H9 (cell line): ENCODE measurements at regions not wholly inside any gene's neighbourhood (a gene's known extent, or its start where the extent isn't known, plus 50 kb on each side); places are given as distances from the start of the nearest gene placed in this dataset.

ENCODE experiments used
- DNase-seq: peaks from one replicate; pipeline ENCODE4 v3.0.0-alpha.2; 2017
- H2AFZ ChIP-seq: one replicate; pipeline ENCODE4 v1.6.1; 2013; ENCODE audit warnings: mild to moderate bottlenecking, low read length, control low read depth, moderate library complexity
- H2AK5ac ChIP-seq: 2 replicates; pipeline ENCODE4 v1.6.1; 2013; ENCODE audit warnings: low read length, control low read depth, mixed read lengths; ENCODE audit not compliant: insufficient read length
- H2BK120ac ChIP-seq: one replicate; pipeline ENCODE4 v1.6.1; 2013; ENCODE audit warnings: low read depth, mild to moderate bottlenecking, low read length, control low read depth, inconsistent platforms; ENCODE audit not compliant: poor library complexity, severe bottlenecking
- H2BK12ac ChIP-seq: 2 replicates; pipeline ENCODE4 v1.6.1; 2013; ENCODE audit warnings: low read length, control low read depth, mixed read lengths, low read depth; ENCODE audit not compliant: insufficient read length
- H2BK15ac ChIP-seq: 2 replicates; pipeline ENCODE4 v1.6.1; 2013; ENCODE audit warnings: low read depth, low read length, control low read depth
- H2BK20ac ChIP-seq: one replicate; pipeline ENCODE4 v1.6.1; 2013; ENCODE audit warnings: low read depth, mild to moderate bottlenecking, low read length, control low read depth, inconsistent platforms; ENCODE audit not compliant: poor library complexity, severe bottlenecking
- H2BK5ac ChIP-seq: 2 replicates; pipeline ENCODE4 v1.6.1; 2013; ENCODE audit warnings: low read length, control low read depth, mixed read lengths; ENCODE audit not compliant: insufficient read length
- H3K14ac ChIP-seq: 2 replicates; pipeline ENCODE4 v1.6.1; 2013; ENCODE audit warnings: low read length, control low read depth; ENCODE audit not compliant: insufficient read depth
- H3K18ac ChIP-seq: 2 replicates; pipeline ENCODE4 v1.6.1; 2013; ENCODE audit warnings: low read depth, mild to moderate bottlenecking, mixed read lengths, low read length, control low read depth; ENCODE audit not compliant: insufficient read length
- H3K23ac ChIP-seq: 2 replicates; pipeline ENCODE4 v1.6.1; 2013; ENCODE audit warnings: low read length, control low read depth, mixed read lengths, low read depth; ENCODE audit not compliant: insufficient read length
- H3K23me2 ChIP-seq: 2 replicates; pipeline ENCODE4 v1.6.1; 2013; ENCODE audit warnings: low read depth, mild to moderate bottlenecking, mixed read lengths, low read length, control low read depth; ENCODE audit not compliant: insufficient read length, poor library complexity, severe bottlenecking
- H3K27ac ChIP-seq: 2 replicates; pipeline ENCODE4 v1.5.1; 2013; ENCODE audit warnings: low read length, control low read depth, mixed read lengths, low read depth; ENCODE audit not compliant: insufficient read length
- H3K27me3 ChIP-seq: 2 replicates; pipeline ENCODE4 v1.6.1; 2013; ENCODE audit warnings: low read length, control low read depth, inconsistent platforms; ENCODE audit not compliant: insufficient read depth
- H3K4ac ChIP-seq: 2 replicates; pipeline ENCODE4 v1.6.1; 2013; ENCODE audit warnings: low read depth, mild to moderate bottlenecking, control low read depth, inconsistent platforms, low read length, moderate library complexity
- H3K4me1 ChIP-seq: 2 replicates; pipeline ENCODE4 v1.6.1; 2013; ENCODE audit warnings: low read length, control low read depth, inconsistent platforms; ENCODE audit not compliant: insufficient read depth
- H3K4me2 ChIP-seq: 2 replicates; pipeline ENCODE4 v1.6.1; 2013; ENCODE audit warnings: low read length, control low read depth, mixed read lengths; ENCODE audit not compliant: insufficient read length, insufficient read depth
- H3K56ac ChIP-seq: 2 replicates; pipeline ENCODE4 v1.6.1; 2013; ENCODE audit warnings: low read depth, mild to moderate bottlenecking, mixed read lengths, low read length, control low read depth; ENCODE audit not compliant: insufficient read length
- H3K79me1 ChIP-seq: 2 replicates; pipeline ENCODE4 v1.6.1; 2013; ENCODE audit warnings: low read depth, mild to moderate bottlenecking, moderate library complexity, low read length, control low read depth, inconsistent platforms; ENCODE audit not compliant: insufficient read depth, poor library complexity, severe bottlenecking
- H3K79me2 ChIP-seq: 2 replicates; pipeline ENCODE4 v1.6.1; 2013; ENCODE audit warnings: low read length, control low read depth, inconsistent platforms; ENCODE audit not compliant: insufficient read depth
- H3K9ac ChIP-seq: 2 replicates; pipeline ENCODE4 v1.6.1; 2013; ENCODE audit warnings: low read length, control low read depth, mixed read lengths; ENCODE audit not compliant: insufficient read length; ENCODE audit errors: extremely low read depth
- H3K9me3 ChIP-seq: one replicate; pipeline ENCODE4 v1.6.1; 2013; ENCODE audit warnings: low read depth, low read length, inconsistent platforms; ENCODE audit not compliant: control insufficient read depth
- H3T11ph ChIP-seq: one replicate; pipeline ENCODE4 v1.6.1; 2013; ENCODE audit warnings: mild to moderate bottlenecking, low read length, control low read depth, inconsistent platforms
- H4K20me1 ChIP-seq: one replicate; pipeline ENCODE4 v1.6.1; 2013; ENCODE audit not compliant: control insufficient read depth, insufficient read length, insufficient read depth
- H4K5ac ChIP-seq: 2 replicates; pipeline ENCODE4 v1.6.1; 2013; ENCODE audit warnings: low read depth, mild to moderate bottlenecking, mixed read lengths, low read length, control low read depth; ENCODE audit not compliant: insufficient read length
- H4K8ac ChIP-seq: replicated peaks from 2 replicates; pipeline ENCODE4 v1.6.1; 2013; ENCODE audit warnings: low read length, control low read depth, mixed read lengths, low read depth; ENCODE audit not compliant: insufficient read length
- H4K91ac ChIP-seq: 2 replicates; pipeline ENCODE4 v1.6.1; 2013; ENCODE audit warnings: low read depth, mild to moderate bottlenecking, moderate library complexity, mixed read lengths, low read length, control low read depth; ENCODE audit not compliant: insufficient read length
- H3K27ac Mint-ChIP-seq, 3 experiments: 2 replicates in 2 of 3; 3 replicates in 1 of 3; pipeline ENCODE4 v1.8.0; 2020 to 2021; ENCODE audit warnings: mixed read lengths in 3 of 3, mild to moderate bottlenecking in 1 of 3, moderate library complexity in 1 of 3
- H3K27me3 Mint-ChIP-seq: 2 replicates; pipeline ENCODE4 v1.8.0; 2021; ENCODE audit warnings: low read depth, mild to moderate bottlenecking, moderate library complexity, mixed read lengths
- H3K36me3 Mint-ChIP-seq, 3 experiments: 2 replicates in 2 of 3; 3 replicates in 1 of 3; pipeline ENCODE4 v1.8.0; 2020 to 2021; ENCODE audit warnings: low read depth in 3 of 3, mixed read lengths in 3 of 3; ENCODE audit not compliant: insufficient read depth in 1 of 3
- H3K4me1 Mint-ChIP-seq, 2 experiments: 2 replicates each; pipeline ENCODE4 v1.8.0; 2020; ENCODE audit warnings: mixed read lengths in 2 of 2
- H3K4me3 Mint-ChIP-seq, 2 experiments: 2 replicates in 1 of 2; 3 replicates in 1 of 2; pipeline ENCODE4 v1.8.0; 2020 to 2021; ENCODE audit warnings: mild to moderate bottlenecking in 2 of 2, mixed read lengths in 2 of 2, moderate library complexity in 1 of 2
- H3K9me3 Mint-ChIP-seq, 2 experiments: 2 replicates in 1 of 2; 3 replicates in 1 of 2; pipeline ENCODE4 v1.8.0; 2020; ENCODE audit warnings: mild to moderate bottlenecking in 2 of 2, mixed read lengths in 2 of 2, moderate library complexity in 1 of 2
- CTCF ChIP-seq: fragments of 200-600 bp; sonication (generic); conservative IDR thresholded peaks from 3 replicates; pipeline ENCODE4 v1.8.0; 2021; ENCODE audit warnings: antibody characterized with exemption, mild to moderate bottlenecking

- H2BK120ac ChIP-seq = no peak overlapping the region
- H3K79me2 ChIP-seq = no peaks in the 10 kb centered on the region
- H3K23me2 ChIP-seq = no peaks in the 10 kb centered on the region
- H3K9ac ChIP-seq = no peak overlapping the region
- no peak overlapping the region for H3K27ac ChIP-seq
- no peak overlapping the region for H3K4me3 Mint-ChIP-seq
- H3K18ac ChIP-seq = no peak overlapping the region
- no peak overlapping the region for H3T11ph ChIP-seq
- H3K79me1 ChIP-seq = no peaks in the 10 kb centered on the region
- no peaks in the 10 kb centered on the region for H3K36me3 Mint-ChIP-seq
- H4K8ac ChIP-seq = no peak overlapping the region
- H3K4ac ChIP-seq = no peak overlapping the region
- no peaks in the 10 kb centered on the region for H3K9me3 Mint-ChIP-seq
- H2AK5ac ChIP-seq = no peak overlapping the region
- no peak overlapping the region for H2BK12ac ChIP-seq
- no peaks in the 10 kb centered on the region for H3K27me3 Mint-ChIP-seq
- H3K27ac Mint-ChIP-seq = no peak overlapping the region
- H3K27me3 ChIP-seq = no peaks in the 10 kb centered on the region
- no peak overlapping the region for H3K14ac ChIP-seq
- no peak overlapping the region for H2BK15ac ChIP-seq
- no peak overlapping the region for H2BK5ac ChIP-seq
- H3K9me3 ChIP-seq = no peaks in the 10 kb centered on the region
- H4K91ac ChIP-seq = no peak overlapping the region
- no peak overlapping the region for H3K4me2 ChIP-seq
- H3K4me1 Mint-ChIP-seq = 0 out of 4 replicates have a peak, but pooled peaks cover 0 to 2% of the 10 kb centered on the region in 2 experiments
- TF ChIP-seq CTCF = no peak
- H4K20me1 ChIP-seq = no peaks in the 10 kb centered on the region
- H4K5ac ChIP-seq = no peak overlapping the region
- no peak overlapping the region for H2BK20ac ChIP-seq
- H3K4me1 ChIP-seq = no peaks in the 10 kb centered on the region
- H3K23ac ChIP-seq = no peak overlapping the region
- no peak for DNase-seq
- no peak overlapping the region for H3K56ac ChIP-seq
- H2AFZ ChIP-seq = no peak overlapping the region
These were observed 491.5 kb downstream of the SATB2 start for GRCh38 chr2:198966269-198966668.
